ENCODE measurements at regions not wholly inside any gene's neighbourhood (a gene's known extent, or its start where the extent isn't known, plus 50 kb on each side); places are given as distances from the start of the nearest gene placed in this dataset.

GRCh38 chr12:38139456-38139855, 177.1 kb upstream of the ALG10B start:
- DNase-seq (ENCODE audit: low spot score), result no peak

- no peak for DNase-seq (ENCODE audit: low spot score)
Observed at GRCh38 chr12:38141239-38141638, 175.3 kb upstream of the ALG10B start.

- no peak for DNase-seq (ENCODE audit: low spot score)
Observed at GRCh38 chr12:38141861-38142260, 174.7 kb upstream of the ALG10B start.

- DNase-seq (ENCODE audit: low spot score), result no peak
Observed at GRCh38 chr12:38142974-38143373, 173.6 kb upstream of the ALG10B start.

GRCh38 chr12:38144049-38144448, 172.5 kb upstream of the ALG10B start:
- DNase-seq (ENCODE audit: low spot score), result no peak

- DNase-seq (ENCODE audit: low spot score), result no peak
Observed at GRCh38 chr12:38144601-38145436, 171.8 kb upstream of the ALG10B start.

- DNase-seq (ENCODE audit: low spot score), result no peak
Observed at GRCh38 chr12:38149395-38150073, 167.0 kb upstream of the ALG10B start.

GRCh38 chr12:38151991-38152700, 164.4 kb upstream of the ALG10B start:
- no peak for DNase-seq (ENCODE audit: low spot score)

GRCh38 chr12:38152816-38153736, 163.5 kb upstream of the ALG10B start:
- no peak for DNase-seq (ENCODE audit: low spot score)

- no peak for DNase-seq (ENCODE audit: low spot score)
Observed at GRCh38 chr12:38153737-38154061, 162.9 kb upstream of the ALG10B start.

GRCh38 chr12:38154096-38155019, 162.2 kb upstream of the ALG10B start:
- DNase-seq (ENCODE audit: low spot score), result no peak

- no peak for DNase-seq (ENCODE audit: low spot score)
Observed at GRCh38 chr12:38155020-38155395, 161.6 kb upstream of the ALG10B start.

GRCh38 chr12:38155526-38156496, 160.8 kb upstream of the ALG10B start:
- no peak for DNase-seq (ENCODE audit: low spot score)

- no peak for DNase-seq (ENCODE audit: low spot score)
Observed at GRCh38 chr12:38156497-38157245, 159.9 kb upstream of the ALG10B start.

GRCh38 chr12:38157274-38157932, 159.2 kb upstream of the ALG10B start:
- DNase-seq (ENCODE audit: low spot score), result no peak

- DNase-seq (ENCODE audit: low spot score), result no peak
Observed at GRCh38 chr12:38157933-38158401, 158.6 kb upstream of the ALG10B start.

- no peak for DNase-seq (ENCODE audit: low spot score)
Observed at GRCh38 chr12:38158428-38159091, 158.0 kb upstream of the ALG10B start.

- DNase-seq (ENCODE audit: low spot score), result no peak
Observed at GRCh38 chr12:38159092-38159551, 157.5 kb upstream of the ALG10B start.
